ENCODE measurements at regions not wholly inside any gene's neighbourhood (a gene's known extent, or its start where the extent isn't known, plus 50 kb on each side); places are given as distances from the start of the nearest gene placed in this dataset. TPM values are rescaled to one million over a fixed set of nuclear protein-coding genes. Genes with fewer than 3 reads are reported as not detected.

GRCh38 chr2:196584903-196585302 is 54.6 kb upstream of the CCDC150 start:
- WGBS, 2 donors: 94 to 98% methylated on average over 1 of the region's 1 CpG

GRCh38 chr2:196586511-196586991 is 53.0 kb upstream of the CCDC150 start:
- Histone ChIP-seq H3K4me1 (no peaks in the 10 kb centered on the region), H3K27ac (no peak overlapping the region), H3K36me3 (no peaks in the 10 kb centered on the region), H3K27me3 (no peaks in the 10 kb centered on the region), H3K9me3 (no peaks in the 10 kb centered on the region), H3K4me3 (replicated peaks in 1 of 3) (no peak overlapping the region)
- WGBS, 2 donors: 32 to 35% methylated on average over 6 of the region's 6 CpGs
- no peak for DNase-seq
- TF ChIP-seq POLR2A (IDR thresholded peaks at IDR 0.05): no peak
- TF ChIP-seq CTCF (IDR thresholded peaks at IDR 0.05): no peak
- intact Hi-C loops (cut with DNase I): no loop called here

More at GRCh38 chr2:196584903-196585302, 54.6 kb upstream of the CCDC150 start:
- H3K36me3 ChIP-seq: no peaks in the 10 kb centered on the region
- H3K4me1 ChIP-seq: no peaks in the 10 kb centered on the region
- no peak for DNase-seq
- no peak overlapping the region for H3K4me3 ChIP-seq (replicated peaks in 1 of 3)
- no peak overlapping the region for H3K27ac ChIP-seq
- no peaks in the 10 kb centered on the region for H3K9me3 ChIP-seq
- no peaks in the 10 kb centered on the region for H3K27me3 ChIP-seq
- intact Hi-C loops (cut with DNase I): no loop called here
- TF ChIP-seq POLR2A (IDR thresholded peaks at IDR 0.05) (no peak), CTCF (IDR thresholded peaks at IDR 0.05) (no peak)

- intact Hi-C loops (cut with DNase I): no loop called here
- no peak for TF ChIP-seq CTCF (IDR thresholded peaks at IDR 0.05)
- TF ChIP-seq POLR2A (IDR thresholded peaks at IDR 0.05): no peak
- no peak for DNase-seq
- WGBS, 2 donors: 67 to 85% methylated on average over 3 of the region's 3 CpGs
- no peaks in the 10 kb centered on the region for H3K9me3 ChIP-seq
- H3K36me3 ChIP-seq: no peaks in the 10 kb centered on the region
- H3K27ac ChIP-seq: no peak overlapping the region
- H3K4me3 ChIP-seq (replicated peaks in 1 of 3): no peak overlapping the region
- no peaks in the 10 kb centered on the region for H3K4me1 ChIP-seq
- no peaks in the 10 kb centered on the region for H3K27me3 ChIP-seq
These were observed 52.5 kb upstream of the CCDC150 start for GRCh38 chr2:196587056-196587455.

GRCh38 chr2:196587739-196588138 is 51.8 kb upstream of the CCDC150 start:
- no peaks in the 10 kb centered on the region for H3K9me3 ChIP-seq
- H3K4me3 ChIP-seq (replicated peaks in 1 of 3): no peak overlapping the region
- WGBS, 2 donors: 0 to 37% methylated on average over 1 of the region's 1 CpG
- TF ChIP-seq POLR2A (IDR thresholded peaks at IDR 0.05): no peak
- TF ChIP-seq CTCF (IDR thresholded peaks at IDR 0.05): no peak
- H3K36me3 ChIP-seq: no peaks in the 10 kb centered on the region
- intact Hi-C loops (cut with DNase I): no loop called here
- H3K27ac ChIP-seq: no peak overlapping the region
- no peak for DNase-seq
- no peaks in the 10 kb centered on the region for H3K27me3 ChIP-seq
- H3K4me1 ChIP-seq: peaks cover 0 to 3% of the 10 kb centered on the region in 2 donors

GRCh38 chr2:196589419-196589818 is 50.1 kb upstream of the CCDC150 start:
- Histone ChIP-seq H3K4me3 (replicated peaks in 1 of 3) (no peak overlapping the region), H3K27ac (no peak overlapping the region), H3K4me1 (peaks cover 0 to 3% of the 10 kb centered on the region in 2 donors), H3K27me3 (no peaks in the 10 kb centered on the region), H3K9me3 (no peaks in the 10 kb centered on the region), H3K36me3 (no peaks in the 10 kb centered on the region)
- DNase-seq: no peak
- no peak for TF ChIP-seq POLR2A (IDR thresholded peaks at IDR 0.05)
- no peak for TF ChIP-seq CTCF (IDR thresholded peaks at IDR 0.05)
- WGBS, 2 donors: 83 to 92% methylated on average over 1 of the region's 1 CpG
- intact Hi-C loops (cut with DNase I): no loop called here

Small RNA genes in the stretch of these regions (small RNA-seq; reads per million reads assigned to genes)
- gene RN7SL820P: not detected

Measured in thyroid gland (tissue), 4 donors.